BLaER1 (cell line): ENCODE measurements at regions not wholly inside any gene's neighbourhood (a gene's known extent, or its start where the extent isn't known, plus 50 kb on each side); places are given as distances from the start of the nearest gene placed in this dataset.

ENCODE experiments used
- H3K27ac ChIP-seq: shearing (Covaris generic); formaldehyde crosslinking; 2 replicates; pipeline ENCODE4 v1.8.1; 2022
- H3K27me3 ChIP-seq: shearing (Covaris generic); formaldehyde crosslinking; 2 replicates; pipeline ENCODE4 v1.8.1; 2022
- H3K36me3 ChIP-seq: shearing (Covaris generic); formaldehyde crosslinking; 2 replicates; pipeline ENCODE4 v1.8.1; 2022
- H3K4me1 ChIP-seq: shearing (Covaris generic); formaldehyde crosslinking; 2 replicates; pipeline ENCODE4 v1.8.1; 2022
- H3K4me2 ChIP-seq: shearing (Covaris generic); formaldehyde crosslinking; 2 replicates; pipeline ENCODE4 v1.8.1; 2022
- H3K4me3 ChIP-seq: shearing (Covaris generic); formaldehyde crosslinking; 2 replicates; pipeline ENCODE4 v1.8.1; 2022
- H3K9ac ChIP-seq: shearing (Covaris generic); formaldehyde crosslinking; 2 replicates; pipeline ENCODE4 v1.8.1; 2022
- H3K9me3 ChIP-seq: shearing (Covaris generic); formaldehyde crosslinking; 2 replicates; pipeline ENCODE4 v1.8.1; 2022
- H4K20me1 ChIP-seq: shearing (Covaris generic); formaldehyde crosslinking; 2 replicates; pipeline ENCODE4 v1.8.1; 2022
- Cebpa-rat ChIP-seq: shearing (Covaris generic); IDR thresholded peaks from 2 replicates; pipeline ENCODE4 v1.8.1; 2022

DNA sequence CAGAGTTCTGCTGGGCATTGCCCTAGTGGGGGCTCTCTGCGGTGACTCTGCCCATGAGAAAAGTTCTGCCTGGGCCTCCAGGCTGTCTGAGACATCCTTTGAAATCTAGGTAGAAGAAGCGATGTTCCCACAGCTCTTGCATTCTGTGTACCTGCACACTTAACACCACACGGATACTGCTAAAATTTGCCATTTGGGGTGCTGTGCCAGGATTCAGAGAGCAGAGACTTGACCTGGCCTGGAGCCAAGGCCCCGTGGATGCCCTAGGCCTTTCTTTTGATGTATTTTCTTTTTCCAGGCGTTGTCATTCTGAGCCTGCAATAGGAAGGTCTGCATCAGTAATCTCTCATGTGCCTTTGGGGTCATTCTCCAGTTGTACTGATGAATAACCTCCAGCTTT lies 89.3 kb upstream of the IL12B start:
- no peak overlapping the region for H3K4me2 ChIP-seq
- H3K4me3 ChIP-seq: no peak overlapping the region
- no peak overlapping the region for H3K9ac ChIP-seq
- H3K4me1 ChIP-seq: no peaks in the 10 kb centered on the region
- no peak overlapping the region for H3K27ac ChIP-seq
- no peaks in the 10 kb centered on the region for H4K20me1 ChIP-seq
- TF ChIP-seq Cebpa-rat: no peak
- H3K36me3 ChIP-seq: no peaks in the 10 kb centered on the region
- H3K27me3 ChIP-seq: no peaks in the 10 kb centered on the region
- H3K9me3 ChIP-seq: no peaks in the 10 kb centered on the region

DNA sequence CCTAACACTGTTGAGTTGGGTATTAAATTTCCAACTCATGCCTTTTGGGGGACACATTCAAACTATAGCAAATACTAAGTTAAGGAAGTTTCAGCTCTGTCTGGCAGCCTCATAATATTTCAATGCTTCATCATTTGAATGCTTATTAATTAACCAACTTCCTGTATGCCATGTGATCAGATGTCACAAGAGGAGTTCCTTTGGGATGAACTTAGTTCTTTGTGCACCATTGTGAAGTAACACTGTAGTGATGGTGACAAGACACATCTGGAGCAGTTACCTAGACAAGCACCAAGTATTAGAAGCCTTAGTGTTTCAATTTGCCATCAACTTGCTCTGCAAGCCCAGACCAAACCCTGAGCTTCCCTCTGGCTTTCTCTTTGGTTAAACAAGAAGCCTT lies 90.7 kb upstream of the IL12B start:
- Histone ChIP-seq H3K9me3 (no peaks in the 10 kb centered on the region), H3K27me3 (no peaks in the 10 kb centered on the region), H3K36me3 (no peaks in the 10 kb centered on the region), H3K4me2 (no peak overlapping the region), H4K20me1 (no peaks in the 10 kb centered on the region), H3K27ac (no peak overlapping the region), H3K4me1 (no peaks in the 10 kb centered on the region), H3K9ac (no peak overlapping the region), H3K4me3 (no peak overlapping the region)
- TF ChIP-seq Cebpa-rat: no peak

- Histone ChIP-seq H4K20me1 (no peaks in the 10 kb centered on the region), H3K4me2 (no peak overlapping the region), H3K9me3 (no peaks in the 10 kb centered on the region), H3K4me3 (no peak overlapping the region), H3K36me3 (no peaks in the 10 kb centered on the region), H3K27me3 (no peaks in the 10 kb centered on the region), H3K9ac (no peak overlapping the region), H3K27ac (no peak overlapping the region), H3K4me1 (peaks cover 3% of the 10 kb centered on the region; the same call in 1 of the 2 replicates)
- TF ChIP-seq Cebpa-rat: no peak
Observed at GRCh38 chr5:159422361-159422760, 92.1 kb upstream of the IL12B start.

DNA sequence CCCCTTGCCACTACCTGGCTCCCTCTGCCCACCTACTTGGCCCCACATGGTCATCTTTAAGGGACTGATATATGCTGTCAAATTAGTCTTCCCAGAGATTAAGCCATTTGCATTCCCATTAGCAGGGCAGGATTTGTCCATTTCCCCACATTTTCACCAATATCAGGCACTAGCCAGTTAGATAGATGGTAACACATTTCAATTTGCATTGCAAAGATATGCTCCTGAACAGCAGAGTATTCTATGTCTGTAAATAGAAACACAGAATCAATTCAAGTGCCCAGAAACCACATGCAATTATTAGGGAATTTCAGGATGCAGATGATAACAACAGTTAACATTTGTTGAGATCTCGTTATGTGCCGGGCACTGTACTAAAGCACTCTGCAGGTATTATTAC lies 92.6 kb upstream of the IL12B start:
- no peak overlapping the region for H3K27ac ChIP-seq
- H3K9me3 ChIP-seq: no peaks in the 10 kb centered on the region
- no peak overlapping the region for H3K4me2 ChIP-seq
- no peaks in the 10 kb centered on the region for H3K36me3 ChIP-seq
- no peaks in the 10 kb centered on the region for H4K20me1 ChIP-seq
- no peak for TF ChIP-seq Cebpa-rat
- H3K4me3 ChIP-seq: no peak overlapping the region
- H3K4me1 ChIP-seq: peaks cover 9% of the 10 kb centered on the region; the same call in 1 of the 2 replicates
- no peak overlapping the region for H3K9ac ChIP-seq
- no peaks in the 10 kb centered on the region for H3K27me3 ChIP-seq

DNA sequence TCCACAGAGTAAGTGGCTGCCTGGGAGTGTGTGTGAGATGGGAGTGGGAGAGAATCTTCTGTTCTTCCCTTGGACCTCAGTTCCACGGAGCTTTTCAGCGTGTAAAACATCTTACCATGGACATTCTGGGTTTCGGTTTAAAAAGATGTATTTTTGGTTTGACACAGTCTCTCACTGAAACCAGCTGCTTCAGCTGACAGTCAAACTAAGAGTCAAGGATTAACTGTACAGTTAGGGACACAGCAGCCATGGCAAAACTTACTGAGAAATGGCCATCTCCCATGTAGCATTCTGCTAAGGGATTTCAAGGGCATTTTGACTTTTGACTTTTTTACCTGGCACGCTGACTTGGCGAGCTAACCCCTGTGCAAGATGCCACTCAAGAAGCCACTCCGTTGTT lies 93.8 kb upstream of the IL12B start:
- Histone ChIP-seq H4K20me1 (no peaks in the 10 kb centered on the region), H3K4me3 (no peak overlapping the region), H3K9me3 (no peaks in the 10 kb centered on the region), H3K4me1 (peaks cover 10% of the 10 kb centered on the region; the same call in 1 of the 2 replicates), H3K36me3 (no peaks in the 10 kb centered on the region), H3K9ac (no peak overlapping the region), H3K4me2 (no peak overlapping the region), H3K27me3 (no peaks in the 10 kb centered on the region), H3K27ac (no peak overlapping the region)
- no peak for TF ChIP-seq Cebpa-rat

- Histone ChIP-seq H4K20me1 (no peaks in the 10 kb centered on the region), H3K4me2 (no peak overlapping the region), H3K9ac (no peak overlapping the region), H3K27ac (no peak overlapping the region), H3K36me3 (no peaks in the 10 kb centered on the region), H3K4me3 (no peak overlapping the region), H3K27me3 (no peaks in the 10 kb centered on the region), H3K9me3 (no peaks in the 10 kb centered on the region), H3K4me1 (peaks cover 10% of the 10 kb centered on the region; the same call in 1 of the 2 replicates)
- no peak for TF ChIP-seq Cebpa-rat
Observed at GRCh38 chr5:159426694-159427093, 96.4 kb upstream of the IL12B start.

GRCh38 chr5:159427180-159428012 lies 97.1 kb upstream of the IL12B start:
- Histone ChIP-seq H3K36me3 (no peaks in the 10 kb centered on the region), H3K9me3 (no peaks in the 10 kb centered on the region), H3K4me1 (peaks cover 10% of the 10 kb centered on the region; the same call in 1 of the 2 replicates), H4K20me1 (no peaks in the 10 kb centered on the region), H3K4me2 (no peak overlapping the region; the same call in 1 of the 2 replicates), H3K4me3 (no peak overlapping the region), H3K27ac (no peak overlapping the region), H3K9ac (no peak overlapping the region), H3K27me3 (no peaks in the 10 kb centered on the region)
- no peak for TF ChIP-seq Cebpa-rat

GRCh38 chr5:159430361-159431012 lies 100.2 kb upstream of the IL12B start:
- Histone ChIP-seq H3K27ac (no peak overlapping the region), H3K27me3 (no peaks in the 10 kb centered on the region), H3K36me3 (no peaks in the 10 kb centered on the region), H3K9me3 (no peaks in the 10 kb centered on the region), H3K4me3 (no peak overlapping the region), H3K4me2 (no peak overlapping the region), H3K4me1 (peaks cover 10% of the 10 kb centered on the region; the same call in 1 of the 2 replicates), H3K9ac (no peak overlapping the region), H4K20me1 (no peaks in the 10 kb centered on the region)
- TF ChIP-seq Cebpa-rat: no peak

- Histone ChIP-seq H4K20me1 (no peaks in the 10 kb centered on the region), H3K27ac (no peak overlapping the region), H3K4me1 (peaks cover 9% of the 10 kb centered on the region), H3K9ac (no peak overlapping the region), H3K36me3 (no peaks in the 10 kb centered on the region), H3K27me3 (no peaks in the 10 kb centered on the region), H3K4me2 (no peak overlapping the region), H3K9me3 (no peaks in the 10 kb centered on the region), H3K4me3 (no peak overlapping the region)
- TF ChIP-seq Cebpa-rat: no peak
Observed at GRCh38 chr5:159435855-159436254, 105.6 kb upstream of the IL12B start.

- H4K20me1 ChIP-seq: no peaks in the 10 kb centered on the region
- H3K27ac ChIP-seq: no peak overlapping the region
- H3K4me1 ChIP-seq: peaks cover 13% of the 10 kb centered on the region
- H3K9ac ChIP-seq: no peak overlapping the region
- no peaks in the 10 kb centered on the region for H3K36me3 ChIP-seq
- H3K4me2 ChIP-seq: no peak overlapping the region
- TF ChIP-seq Cebpa-rat: no peak
- H3K27me3 ChIP-seq: no peaks in the 10 kb centered on the region
- H3K4me3 ChIP-seq: no peak overlapping the region
- no peaks in the 10 kb centered on the region for H3K9me3 ChIP-seq
Observed at GRCh38 chr5:159438092-159438491, 107.8 kb upstream of the IL12B start.
